ENCODE measurements at regions not wholly inside any gene's neighbourhood (a gene's known extent, or its start where the extent isn't known, plus 50 kb on each side); places are given as distances from the start of the nearest gene placed in this dataset.

GRCh38 chr9:105044518-105044917, 116.6 kb upstream of the ABCA1 start:
- TF ChIP-seq GATA3 (IDR thresholded peaks at IDR 0.05; ENCODE audit: low read depth, low read length) (no peak), GATA2 (IDR thresholded peaks at IDR 0.05; ENCODE audit: low read depth, low read length) (no peak)

GRCh38 chr9:105046907-105047741, 119.2 kb upstream of the ABCA1 start:
- TF ChIP-seq GATA3 (IDR thresholded peaks at IDR 0.05; ENCODE audit: low read depth, low read length) (no peak; the same call in none of the 2 replicates), GATA2 (IDR thresholded peaks at IDR 0.05; ENCODE audit: low read depth, low read length) (peak; percentile 55; the same call in 1 of the 2 replicates)

GRCh38 chr9:105047742-105048041, 119.7 kb upstream of the ABCA1 start:
- TF ChIP-seq GATA2 (IDR thresholded peaks at IDR 0.05; ENCODE audit: low read depth, low read length) (no peak), GATA3 (IDR thresholded peaks at IDR 0.05; ENCODE audit: low read depth, low read length) (no peak)

- no peak for TF ChIP-seq GATA2 (IDR thresholded peaks at IDR 0.05; ENCODE audit: low read depth, low read length)
- TF ChIP-seq GATA3 (IDR thresholded peaks at IDR 0.05; ENCODE audit: low read depth, low read length), result no peak
These were observed 120.4 kb upstream of the ABCA1 start for GRCh38 chr9:105048331-105048730.

- no peak for TF ChIP-seq GATA2 (IDR thresholded peaks at IDR 0.05; ENCODE audit: low read depth, low read length)
These were observed 122.3 kb upstream of the ABCA1 start for GRCh38 chr9:105050296-105050695.

- no peak for TF ChIP-seq GATA3 (IDR thresholded peaks at IDR 0.05; ENCODE audit: low read depth, low read length)
- no peak for TF ChIP-seq GATA2 (IDR thresholded peaks at IDR 0.05; ENCODE audit: low read depth, low read length)
These were observed 123.9 kb upstream of the ABCA1 start for GRCh38 chr9:105051897-105052296.

GRCh38 chr9:105052346-105052745, 124.4 kb upstream of the ABCA1 start:
- TF ChIP-seq GATA3 (IDR thresholded peaks at IDR 0.05; ENCODE audit: low read depth, low read length), result no peak
- TF ChIP-seq GATA2 (IDR thresholded peaks at IDR 0.05; ENCODE audit: low read depth, low read length), result no peak

- TF ChIP-seq GATA3 (IDR thresholded peaks at IDR 0.05; ENCODE audit: low read depth, low read length) (no peak), GATA2 (IDR thresholded peaks at IDR 0.05; ENCODE audit: low read depth, low read length) (no peak)
These were observed 125.3 kb upstream of the ABCA1 start for GRCh38 chr9:105053209-105053652.

- TF ChIP-seq GATA2 (IDR thresholded peaks at IDR 0.05; ENCODE audit: low read depth, low read length), result no peak
- TF ChIP-seq GATA3 (IDR thresholded peaks at IDR 0.05; ENCODE audit: low read depth, low read length), result no peak
These were observed 126.5 kb upstream of the ABCA1 start for GRCh38 chr9:105054491-105054890.

GRCh38 chr9:105055917-105056316, 128.0 kb upstream of the ABCA1 start:
- TF ChIP-seq GATA2 (IDR thresholded peaks at IDR 0.05; ENCODE audit: low read depth, low read length) (no peak), GATA3 (IDR thresholded peaks at IDR 0.05; ENCODE audit: low read depth, low read length) (no peak)

GRCh38 chr9:105057551-105057950, 129.6 kb upstream of the ABCA1 start:
- TF ChIP-seq GATA3 (IDR thresholded peaks at IDR 0.05; ENCODE audit: low read depth, low read length), result no peak

GRCh38 chr9:105059252-105059651, 131.3 kb upstream of the ABCA1 start:
- TF ChIP-seq GATA2 (IDR thresholded peaks at IDR 0.05; ENCODE audit: low read depth, low read length) (no peak), GATA3 (IDR thresholded peaks at IDR 0.05; ENCODE audit: low read depth, low read length) (no peak)

GRCh38 chr9:105062222-105062855, 134.4 kb upstream of the ABCA1 start:
- TF ChIP-seq GATA2 (IDR thresholded peaks at IDR 0.05; ENCODE audit: low read depth, low read length) (no peak), GATA3 (IDR thresholded peaks at IDR 0.05; ENCODE audit: low read depth, low read length) (no peak)

- no peak for TF ChIP-seq GATA3 (IDR thresholded peaks at IDR 0.05; ENCODE audit: low read depth, low read length)
- peak; percentile 80 for TF ChIP-seq GATA2 (IDR thresholded peaks at IDR 0.05; ENCODE audit: low read depth, low read length)
These were observed 136.5 kb upstream of the ABCA1 start for GRCh38 chr9:105064248-105065097.
